K562 (cell line): ENCODE measurements at regions not wholly inside any gene's neighbourhood (a gene's known extent, or its start where the extent isn't known, plus 50 kb on each side); places are given as distances from the start of the nearest gene placed in this dataset.

ENCODE experiments used
- ATAC-seq: fragments of 200-7000 bp; cut with Tn5 transposase; 3 replicates; pipeline ENCODE4 v1.9.1; 2020; ENCODE audit warnings: moderate library complexity
- BruUV-seq: library from RNA; stranded (reverse); fragments of 400-500 nt; replicated peaks from 2 replicates; lab custom pipeline; 2021; lab: Mats Ljungman, UMichigan
- CTCF ChIA-PET: fragments of 300-600 bp; formaldehyde crosslinking; extraction: SDS; loops from one replicate; lab custom pipeline; 2021; ENCODE audit warnings: low intra/inter-chr PET ratio; lab: Yijun Ruan, JAX
- POLR2A ChIA-PET: fragments of 300-600, 350-650 bp; sonication (Branson Sonifier 250); formaldehyde crosslinking; extraction: SDS; loops from one replicate; lab custom pipeline; 2021; ENCODE audit warnings: antibody characterized with exemption, inconsistent platforms; lab: Yijun Ruan, JAX
- DNase-seq, 4 experiments: peaks; one replicate each; pipeline versions ENCODE4 v3.0.0 to v3.0.0-alpha.2; 2011 to 2018; ENCODE audit warnings: low spot score in 3 of 4, mixed read lengths in 3 of 4; ENCODE audit errors: extremely low read depth in 1 of 4
- FAIRE-seq: peaks from 2 replicates; lab custom pipeline; 2011; peaks lifted over from hg19 to GRCh38; lab: Jason Lieb, UNC
- H2AFZ ChIP-seq: 2 replicates; pipeline ENCODE4 v1.6.0; 2011; ENCODE audit warnings: low read depth, low read length, control low read depth, inconsistent platforms
- H3K27ac ChIP-seq: fragments of 200-600 bp; 3 replicates; pipeline ENCODE4 v1.8.0; 2011; ENCODE audit warnings: low read depth, mild to moderate bottlenecking, control low read depth, inconsistent platforms, low read length, moderate library complexity, mixed read lengths; ENCODE audit errors: extremely low read depth
- H3K27me3 ChIP-seq, 2 experiments: fragments of 300-600 bp in 1 of 2; 2 replicates in 1 of 2; 3 replicates in 1 of 2; pipeline versions ENCODE4 v1.6.0 to v1.8.0; 2011; ENCODE audit warnings: inconsistent platforms in 2 of 2, low read length in 2 of 2, mild to moderate bottlenecking in 1 of 2, mixed read lengths in 1 of 2, moderate library complexity in 1 of 2; ENCODE audit not compliant: control insufficient read depth in 2 of 2, insufficient read depth in 2 of 2
- H3K36me3 ChIP-seq: fragments of 300-600 bp; 3 replicates; pipeline ENCODE4 v1.8.0; 2011; ENCODE audit warnings: mild to moderate bottlenecking, low read length, inconsistent platforms; ENCODE audit not compliant: control insufficient read depth, insufficient read depth
- H3K4me1 ChIP-seq, 2 experiments: fragments of 200-600 bp in 1 of 2; replicated peaks in 1 of 2; 2 replicates in 1 of 2; 3 replicates in 1 of 2; pipeline versions ENCODE4 v1.5.1 to v1.8.0; 2011; ENCODE audit warnings: inconsistent platforms in 2 of 2, low read length in 2 of 2, mild to moderate bottlenecking in 1 of 2, mixed read lengths in 1 of 2, moderate library complexity in 1 of 2; ENCODE audit not compliant: control insufficient read depth in 2 of 2, insufficient read depth in 2 of 2
- H3K4me2 ChIP-seq: 2 replicates; pipeline ENCODE4 v1.6.1; 2011; ENCODE audit warnings: low read length, control low read depth, inconsistent platforms, mixed read lengths; ENCODE audit not compliant: insufficient read depth
- H3K4me3 ChIP-seq: fragments of 200-600 bp; sonication (generic), shearing (Covaris generic); 2 replicates; pipeline ENCODE4 v1.5.1; 2016; ENCODE audit warnings: control low read depth, inconsistent platforms
- H3K79me2 ChIP-seq: fragments of 200-600 bp; 3 replicates; pipeline ENCODE4 v1.8.0; 2011; ENCODE audit warnings: low read length, inconsistent platforms; ENCODE audit not compliant: control insufficient read depth, insufficient read depth
- H3K9ac ChIP-seq, 2 experiments: 2 replicates each; pipeline versions ENCODE4 v1.6.0 to v1.6.1; 2011; ENCODE audit warnings: low read depth in 2 of 2, low read length in 2 of 2, control low read depth in 1 of 2, inconsistent platforms in 1 of 2, mild to moderate bottlenecking in 1 of 2, mixed read lengths in 1 of 2; ENCODE audit not compliant: insufficient read depth in 1 of 2
- H3K9me1 ChIP-seq: one replicate; pipeline ENCODE4 v1.6.0; 2011; ENCODE audit warnings: inconsistent platforms, mild to moderate bottlenecking, low read length, moderate library complexity; ENCODE audit not compliant: control insufficient read depth, insufficient read depth
- H3K9me3 ChIP-seq: replicated peaks from 2 replicates; pipeline ENCODE4 v1.5.1; 2011; ENCODE audit warnings: low read depth, low read length, inconsistent platforms; ENCODE audit not compliant: control insufficient read depth, insufficient read depth
- H4K20me1 ChIP-seq: replicated peaks from 2 replicates; pipeline ENCODE4 v1.6.1; 2011; ENCODE audit warnings: low read length, inconsistent platforms, mixed read lengths; ENCODE audit not compliant: control insufficient read depth, insufficient read depth
- BRD9 ChIP-seq: fragments of 450-650 bp; IDR thresholded peaks from 2 replicates; pipeline ENCODE4 v1.6.1; 2018; ENCODE audit warnings: low read depth; ENCODE audit not compliant: partially characterized antibody
- NBN ChIP-seq: fragments of 450-650 bp; IDR thresholded peaks from 2 replicates; pipeline ENCODE4 v1.6.1; 2016; ENCODE audit warnings: low read depth, mild to moderate bottlenecking
- NONO ChIP-seq, 2 experiments: fragments of 200-400 bp in 1 of 2; fragments of 450-650 bp in 1 of 2; formaldehyde crosslinking in 1 of 2; IDR thresholded peaks; 2 replicates each; pipeline ENCODE4 v1.6.1; 2017; ENCODE audit warnings: low read depth in 2 of 2, mild to moderate bottlenecking in 2 of 2, moderate library complexity in 2 of 2, low read length in 1 of 2
- NR0B1 ChIP-seq: fragments of 450-650 bp; IDR thresholded peaks from one replicate; pipeline ENCODE4 v1.6.1; 2018; ENCODE audit warnings: mild to moderate bottlenecking, moderate library complexity; ENCODE audit not compliant: partially characterized antibody
- PYGO2 ChIP-seq: fragments of 450-650 bp; IDR thresholded peaks from 2 replicates; pipeline ENCODE4 v1.6.1; 2016; ENCODE audit warnings: mild to moderate bottlenecking, missing genetic modification characterization, moderate library complexity, missing compliant biosample characterization
- RB1 ChIP-seq: fragments of 450-650 bp; IDR thresholded peaks from 2 replicates; pipeline ENCODE4 v1.6.1; 2017; ENCODE audit warnings: low read depth, mild to moderate bottlenecking
- RBM22 ChIP-seq: fragments of 200-400 bp; formaldehyde crosslinking; IDR thresholded peaks from 2 replicates; pipeline ENCODE4 v1.6.1; 2018; ENCODE audit warnings: low read length, low read depth; ENCODE audit not compliant: poor library complexity, severe bottlenecking
- RCOR1 ChIP-seq, 2 experiments: IDR thresholded peaks; 2 replicates each; pipeline ENCODE4 v1.6.1; 2012; ENCODE audit warnings: low read depth in 2 of 2, low read length in 2 of 2, borderline replicate concordance in 1 of 2, improper control_type of control experiment in 1 of 2
- U2AF2 ChIP-seq: fragments of 200-400 bp; formaldehyde crosslinking; optimal IDR thresholded peaks from 2 replicates; pipeline ENCODE3; 2017; ENCODE audit warnings: low read depth, mild to moderate bottlenecking, low read length
- ZNF239 ChIP-seq: fragments of 250-450 bp; sonication (Bioruptor Pico); IDR thresholded peaks from 2 replicates; pipeline ENCODE4 v1.4.0; 2020; ENCODE audit warnings: mild to moderate bottlenecking
- ZNF3 ChIP-seq: fragments of 250-450 bp; sonication (Bioruptor Pico); IDR thresholded peaks from 2 replicates; pipeline ENCODE4 v1.5.0; 2021; ENCODE audit warnings: mild to moderate bottlenecking, moderate library complexity
- ZNF311 ChIP-seq: fragments of 250-450 bp; sonication (Bioruptor Pico); IDR thresholded peaks from 2 replicates; pipeline ENCODE4 v1.4.0; 2020; ENCODE audit warnings: mild to moderate bottlenecking, moderate library complexity
- ZNF644 ChIP-seq: fragments of 200-800 bp; sonication (Bioruptor generic); IDR thresholded peaks from 2 replicates; pipeline ENCODE4 v1.6.1; 2016; ENCODE audit warnings: low read depth, missing genetic modification characterization, missing compliant biosample characterization
- ZNF695 ChIP-seq: fragments of 450-650 bp; formaldehyde crosslinking; IDR thresholded peaks from 2 replicates; pipeline ENCODE4 v1.4.0; 2020; ENCODE audit warnings: mild to moderate bottlenecking, moderate library complexity
- ZNF766 ChIP-seq: fragments of 200-800 bp; sonication (Bioruptor generic); conservative IDR thresholded peaks from 2 replicates; pipeline ENCODE4 v1.6.1; 2016; ENCODE audit warnings: missing genetic modification characterization, missing compliant biosample characterization
- WGBS: fragments of 100-300 bp; shearing (Covaris generic); methylation state at CpG from one replicate; pipeline ENCODE4 v1.1.6; 2016; ENCODE audit warnings: low coverage, mixed read lengths; ENCODE audit not compliant: insufficient coverage; ENCODE audit errors: missing lambda C conversion rate; 5-methylcytosine and 5-hydroxymethylcytosine counted together
- in situ Hi-C: fragments of 300-500 bp; cut with MboI; formaldehyde crosslinking; loops from 4 replicates; pipeline ENCODE4 v1.15.0; 2018; ENCODE audit warnings: inconsistent platforms, mixed read lengths
- intact Hi-C: fragments of 100-400 bp; cut with micrococcal nuclease; formaldehyde crosslinking; loops from 2 replicates; pipeline ENCODE4 v1.14.2; 2022
- TF ChIP-seq, protein P1 (sequence below): fragments of 250-450 bp; sonication (Bioruptor Pico); IDR thresholded peaks from 2 replicates; pipeline ENCODE4 v1.5.0; 2021; ENCODE audit warnings: mild to moderate bottlenecking, borderline replicate concordance
- TF ChIP-seq, protein P2 (sequence below): fragments of 450-650 bp; formaldehyde crosslinking; IDR thresholded peaks from 2 replicates; pipeline ENCODE4 v1.4.0; 2020; ENCODE audit warnings: mild to moderate bottlenecking, moderate library complexity

DNA sequence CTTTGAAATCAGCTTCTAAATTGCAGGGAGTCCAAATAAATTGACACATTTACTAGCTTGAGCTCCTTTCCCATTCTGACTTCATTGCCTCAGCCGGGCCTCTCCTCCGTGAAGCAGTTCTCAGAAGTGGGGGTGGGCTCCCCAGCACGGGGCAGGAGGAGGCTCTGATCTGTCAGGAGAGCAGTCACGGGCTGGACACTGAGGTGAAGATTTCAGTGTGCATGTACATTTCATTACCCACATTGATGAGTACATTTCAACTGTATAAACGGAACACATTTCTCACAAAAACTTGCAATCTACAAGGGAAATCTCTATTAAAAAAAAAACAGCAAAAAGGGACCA, 195.9 kb downstream of the SEMA6A start:
- Histone ChIP-seq H3K4me2 (no peak overlapping the region), H2AFZ (no peak overlapping the region), H3K27me3 (no peaks in the 10 kb centered on the region; a peak in 1 of 5 replicates), H3K79me2 (no peaks in the 10 kb centered on the region), H3K9ac (no peak overlapping the region), H3K27ac (no peak overlapping the region), H3K9me3 (no peaks in the 10 kb centered on the region), H3K4me3 (no peak overlapping the region), H3K4me1 (no peaks in the 10 kb centered on the region; a peak in 1 of 5 replicates), H3K9me1 (no peaks in the 10 kb centered on the region), H3K36me3 (no peaks in the 10 kb centered on the region), H4K20me1 (no peaks in the 10 kb centered on the region)
- DNase-seq (no peak), ATAC-seq (no peak), FAIRE-seq (no peak)
- in situ Hi-C loops (no loop called here), intact Hi-C loops (no loop called here)
- CTCF ChIA-PET, result no interaction called here
- BruUV-seq, result no TSS peak
- WGBS, result 9% methylated on average over 5 of the region's 5 CpGs
- POLR2A ChIA-PET, result no interaction called here
- TF ChIP-seq, protein P1, sequence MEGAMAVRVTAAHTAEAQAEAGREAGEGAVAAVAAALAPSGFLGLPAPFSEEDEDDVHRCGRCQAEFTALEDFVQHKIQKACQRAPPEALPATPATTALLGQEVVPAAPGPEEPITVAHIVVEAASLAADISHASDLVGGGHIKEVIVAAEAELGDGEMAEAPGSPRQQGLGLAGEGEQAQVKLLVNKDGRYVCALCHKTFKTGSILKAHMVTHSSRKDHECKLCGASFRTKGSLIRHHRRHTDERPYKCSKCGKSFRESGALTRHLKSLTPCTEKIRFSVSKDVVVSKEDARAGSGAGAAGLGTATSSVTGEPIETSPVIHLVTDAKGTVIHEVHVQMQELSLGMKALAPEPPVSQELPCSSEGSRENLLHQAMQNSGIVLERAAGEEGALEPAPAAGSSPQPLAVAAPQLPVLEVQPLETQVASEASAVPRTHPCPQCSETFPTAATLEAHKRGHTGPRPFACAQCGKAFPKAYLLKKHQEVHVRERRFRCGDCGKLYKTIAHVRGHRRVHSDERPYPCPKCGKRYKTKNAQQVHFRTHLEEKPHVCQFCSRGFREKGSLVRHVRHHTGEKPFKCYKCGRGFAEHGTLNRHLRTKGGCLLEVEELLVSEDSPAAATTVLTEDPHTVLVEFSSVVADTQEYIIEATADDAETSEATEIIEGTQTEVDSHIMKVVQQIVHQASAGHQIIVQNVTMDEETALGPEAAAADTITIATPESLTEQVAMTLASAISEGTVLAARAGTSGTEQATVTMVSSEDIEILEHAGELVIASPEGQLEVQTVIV (CRISPR knock-in tag), result no peak
- TF ChIP-seq RB1 (no peak), ZNF311 (no peak), NBN (no peak), ZNF695 (no peak), BRD9 (no peak), ZNF3 (CRISPR knock-in tag) (no peak), U2AF2 (no peak), ZNF644 (tag) (no peak), NONO (IDR thresholded peaks at IDR 0.05; ENCODE audit: low read depth in 2 of 2, low read length in 1 of 2) (no peak), ZNF766 (CRISPR knock-in tag) (no peak), NR0B1 (no peak), RBM22 (no peak), PYGO2 (no peak), ZNF239 (no peak), RCOR1 (IDR thresholded peaks at IDR 0.05; ENCODE audit: borderline replicate concordance in 1 of 2, low read depth in 2 of 2, low read length in 2 of 2) (no peak)
- TF ChIP-seq, protein P2, sequence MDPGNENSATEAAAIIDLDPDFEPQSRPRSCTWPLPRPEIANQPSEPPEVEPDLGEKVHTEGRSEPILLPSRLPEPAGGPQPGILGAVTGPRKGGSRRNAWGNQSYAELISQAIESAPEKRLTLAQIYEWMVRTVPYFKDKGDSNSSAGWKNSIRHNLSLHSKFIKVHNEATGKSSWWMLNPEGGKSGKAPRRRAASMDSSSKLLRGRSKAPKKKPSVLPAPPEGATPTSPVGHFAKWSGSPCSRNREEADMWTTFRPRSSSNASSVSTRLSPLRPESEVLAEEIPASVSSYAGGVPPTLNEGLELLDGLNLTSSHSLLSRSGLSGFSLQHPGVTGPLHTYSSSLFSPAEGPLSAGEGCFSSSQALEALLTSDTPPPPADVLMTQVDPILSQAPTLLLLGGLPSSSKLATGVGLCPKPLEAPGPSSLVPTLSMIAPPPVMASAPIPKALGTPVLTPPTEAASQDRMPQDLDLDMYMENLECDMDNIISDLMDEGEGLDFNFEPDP (CRISPR knock-in tag), result no peak
